ENCODE measurements at regions not wholly inside any gene's neighbourhood (a gene's known extent, or its start where the extent isn't known, plus 50 kb on each side); places are given as distances from the start of the nearest gene placed in this dataset.

GRCh38 chr2:37464067-37464466 lies 119.6 kb downstream of the QPCT start:
- peaks cover 0 to 11% of the 10 kb centered on the region in 2 donors for H3K4me1 ChIP-seq (replicated peaks in 1 of 2)
- no peak overlapping the region for H3K4me3 ChIP-seq
- H3K27me3 ChIP-seq, result no peaks in the 10 kb centered on the region
- WGBS, 4 donors, result 40 to 48% (median 43%) methylated on average over 2 of the region's 2 CpGs
- TF ChIP-seq, protein P1, sequence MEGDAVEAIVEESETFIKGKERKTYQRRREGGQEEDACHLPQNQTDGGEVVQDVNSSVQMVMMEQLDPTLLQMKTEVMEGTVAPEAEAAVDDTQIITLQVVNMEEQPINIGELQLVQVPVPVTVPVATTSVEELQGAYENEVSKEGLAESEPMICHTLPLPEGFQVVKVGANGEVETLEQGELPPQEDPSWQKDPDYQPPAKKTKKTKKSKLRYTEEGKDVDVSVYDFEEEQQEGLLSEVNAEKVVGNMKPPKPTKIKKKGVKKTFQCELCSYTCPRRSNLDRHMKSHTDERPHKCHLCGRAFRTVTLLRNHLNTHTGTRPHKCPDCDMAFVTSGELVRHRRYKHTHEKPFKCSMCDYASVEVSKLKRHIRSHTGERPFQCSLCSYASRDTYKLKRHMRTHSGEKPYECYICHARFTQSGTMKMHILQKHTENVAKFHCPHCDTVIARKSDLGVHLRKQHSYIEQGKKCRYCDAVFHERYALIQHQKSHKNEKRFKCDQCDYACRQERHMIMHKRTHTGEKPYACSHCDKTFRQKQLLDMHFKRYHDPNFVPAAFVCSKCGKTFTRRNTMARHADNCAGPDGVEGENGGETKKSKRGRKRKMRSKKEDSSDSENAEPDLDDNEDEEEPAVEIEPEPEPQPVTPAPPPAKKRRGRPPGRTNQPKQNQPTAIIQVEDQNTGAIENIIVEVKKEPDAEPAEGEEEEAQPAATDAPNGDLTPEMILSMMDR (IDR thresholded peaks at IDR 0.05), result no peak
- no peak for TF ChIP-seq POLR2A (IDR thresholded peaks at IDR 0.05)
- no peaks in the 10 kb centered on the region for H3K36me3 ChIP-seq (replicated peaks in 1 of 2)
- intact Hi-C loops (cut with DNase I), result no loop called here
- H3K9me3 ChIP-seq (replicated peaks in 1 of 3), result peaks cover 0 to 5% (median 0%) of the 10 kb centered on the region in 3 donors
- no peak overlapping the region for H3K27ac ChIP-seq
- no peak for DNase-seq

GRCh38 chr2:37466533-37467222 lies 122.2 kb downstream of the QPCT start:
- TF ChIP-seq, protein P1 (IDR thresholded peaks at IDR 0.05), result no peak
- TF ChIP-seq POLR2A (IDR thresholded peaks at IDR 0.05), result no peak
- H3K9me3 ChIP-seq (replicated peaks in 1 of 3), result peaks cover 0 to 5% (median 0%) of the 10 kb centered on the region in 3 donors
- DNase-seq, result no peak
- 55 to 63% (median 58%) methylated on average over 1 of the region's 1 CpG for WGBS, 4 donors
- H3K4me1 ChIP-seq (replicated peaks in 1 of 2), result no peaks in the 10 kb centered on the region
- no peak overlapping the region for H3K4me3 ChIP-seq
- intact Hi-C loops (cut with DNase I), result no loop called here
- no peaks in the 10 kb centered on the region for H3K27me3 ChIP-seq
- no peaks in the 10 kb centered on the region for H3K36me3 ChIP-seq (replicated peaks in 1 of 2)
- no peak overlapping the region for H3K27ac ChIP-seq

- Histone ChIP-seq H3K27ac (no peak overlapping the region), H3K9me3 (replicated peaks in 1 of 3) (peaks cover 0 to 5% (median 0%) of the 10 kb centered on the region in 3 donors), H3K36me3 (replicated peaks in 1 of 2) (no peaks in the 10 kb centered on the region), H3K4me1 (replicated peaks in 1 of 2) (no peaks in the 10 kb centered on the region), H3K4me3 (no peak overlapping the region), H3K27me3 (no peaks in the 10 kb centered on the region)
- DNase-seq, result no peak
- intact Hi-C loops (cut with DNase I), result no loop called here
- TF ChIP-seq POLR2A (IDR thresholded peaks at IDR 0.05), result no peak
- TF ChIP-seq, protein P1 (IDR thresholded peaks at IDR 0.05), result no peak
- 73 to 84% (median 80%) methylated on average over 4 of the region's 4 CpGs for WGBS, 4 donors
Observed at GRCh38 chr2:37468170-37468569, 123.7 kb downstream of the QPCT start.

DNA sequence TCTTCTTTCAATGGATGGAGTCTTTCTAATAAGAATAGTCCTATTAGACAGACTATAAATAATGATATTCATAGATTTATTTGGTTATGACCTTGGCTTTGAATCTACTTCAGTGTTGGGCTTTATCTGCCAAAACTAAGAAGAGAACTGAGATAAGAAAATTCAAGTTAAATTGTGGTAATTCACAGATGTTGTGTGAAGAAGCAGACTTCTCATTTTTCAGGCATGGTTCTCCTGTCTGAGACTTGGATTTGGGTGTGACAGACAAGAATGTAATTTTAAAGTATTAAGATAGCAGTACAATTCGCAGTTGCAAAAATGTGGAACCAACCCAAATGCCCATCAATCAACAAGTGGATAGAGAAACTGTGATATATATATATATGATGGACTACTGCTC lies 124.7 kb downstream of the QPCT start:
- peaks cover 0 to 5% (median 0%) of the 10 kb centered on the region in 3 donors for H3K9me3 ChIP-seq (replicated peaks in 1 of 3)
- H3K27ac ChIP-seq, result no peak overlapping the region
- no peak overlapping the region for H3K4me3 ChIP-seq
- no peaks in the 10 kb centered on the region for H3K27me3 ChIP-seq
- no peak for DNase-seq
- intact Hi-C loops (cut with DNase I), result no loop called here
- no peaks in the 10 kb centered on the region for H3K36me3 ChIP-seq (replicated peaks in 1 of 2)
- TF ChIP-seq POLR2A (IDR thresholded peaks at IDR 0.05), result no peak
- TF ChIP-seq, protein P1 (IDR thresholded peaks at IDR 0.05), result no peak
- WGBS, 4 donors, result 44 to 56% (median 49%) methylated on average over 1 of the region's 1 CpG
- no peaks in the 10 kb centered on the region for H3K4me1 ChIP-seq (replicated peaks in 1 of 2)
